GM18517 (cell line): ENCODE measurements at regions not wholly inside any gene's neighbourhood (a gene's known extent, or its start where the extent isn't known, plus 50 kb on each side); places are given as distances from the start of the nearest gene placed in this dataset.

ENCODE experiments used
- ATAC-seq: cut with Tn5 transposase; IDR thresholded peaks from one replicate; pipeline ENCODE4 v1.9.1; 2021; ENCODE audit warnings: mild to moderate bottlenecking, moderate library complexity; ENCODE audit not compliant: unreplicated experiment

DNA sequence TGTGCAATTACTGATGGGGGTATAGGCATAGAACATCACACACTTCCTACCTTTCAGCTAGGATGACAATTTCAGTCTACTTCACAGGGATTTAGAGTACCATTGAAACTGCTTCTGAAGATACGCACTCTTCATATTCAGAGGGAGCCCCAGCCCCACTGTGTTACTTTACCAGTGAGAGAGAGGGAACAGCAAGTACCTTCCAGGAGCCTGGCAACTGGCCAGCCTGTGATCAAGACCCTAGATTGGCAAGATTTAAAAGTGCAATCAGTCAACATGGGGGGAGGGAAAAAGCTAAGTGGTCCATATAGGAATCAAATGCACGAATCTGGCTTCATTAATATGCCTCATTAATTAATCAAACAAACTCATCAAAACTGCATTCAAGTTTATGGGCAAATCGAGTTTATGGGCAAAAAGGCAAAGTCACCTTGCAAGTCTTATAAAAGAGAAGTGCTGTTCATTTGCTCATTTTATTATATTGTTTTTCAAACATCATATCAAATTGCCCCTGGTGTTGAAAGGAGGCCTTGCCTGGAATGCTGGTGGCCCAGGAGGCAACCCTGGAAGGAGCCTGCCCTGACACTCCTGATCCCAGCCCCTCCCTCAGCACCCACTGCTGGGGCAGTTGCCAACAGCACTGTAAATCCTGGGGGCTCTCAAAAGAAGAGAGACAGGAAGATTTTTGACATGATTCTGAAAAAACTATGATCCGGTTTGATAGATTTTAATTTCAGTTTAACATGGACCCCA lies 184.9 kb upstream of the DPT start:
- no peak for ATAC-seq

DNA sequence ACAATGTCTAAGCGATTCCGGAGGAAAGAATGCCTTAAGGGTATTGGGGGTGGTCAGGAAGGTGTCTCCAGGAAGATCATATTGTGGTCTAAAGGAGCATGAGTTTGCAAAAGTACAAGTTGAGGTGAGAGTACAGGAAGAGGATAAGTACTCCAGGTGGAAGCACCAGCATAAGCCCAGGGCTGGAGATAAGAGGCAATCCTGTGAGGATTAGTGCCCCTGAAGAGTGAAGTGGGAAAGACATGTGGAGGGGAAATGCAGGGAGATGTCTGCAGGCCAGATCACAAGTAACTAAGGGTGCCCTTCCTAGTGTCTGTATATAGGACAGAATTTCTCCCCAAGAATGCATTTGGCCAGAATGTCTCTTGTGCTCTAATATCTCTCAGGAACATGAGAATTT lies 188.3 kb upstream of the DPT start:
- ATAC-seq = no peak

DNA sequence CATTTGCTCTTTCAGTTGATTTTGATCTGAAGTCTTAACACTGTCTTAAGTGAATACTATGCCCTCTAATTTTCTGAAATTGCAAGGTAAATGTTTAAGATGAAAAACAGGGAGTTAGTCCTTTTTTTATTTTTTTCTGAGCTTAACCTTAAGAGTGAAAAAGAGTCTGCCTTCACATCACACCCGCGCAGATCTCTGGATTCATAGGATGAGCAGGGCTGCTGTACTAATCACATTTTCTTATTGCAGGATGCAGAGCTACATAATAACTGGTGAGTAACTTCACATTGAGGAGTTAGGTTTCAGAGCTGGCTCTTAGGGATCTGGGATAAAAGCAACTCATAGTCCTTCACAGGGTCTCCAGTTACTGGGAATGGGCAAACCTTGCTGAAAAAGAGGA lies 188.7 kb upstream of the ATP1B1 start:
- no peak for ATAC-seq

DNA sequence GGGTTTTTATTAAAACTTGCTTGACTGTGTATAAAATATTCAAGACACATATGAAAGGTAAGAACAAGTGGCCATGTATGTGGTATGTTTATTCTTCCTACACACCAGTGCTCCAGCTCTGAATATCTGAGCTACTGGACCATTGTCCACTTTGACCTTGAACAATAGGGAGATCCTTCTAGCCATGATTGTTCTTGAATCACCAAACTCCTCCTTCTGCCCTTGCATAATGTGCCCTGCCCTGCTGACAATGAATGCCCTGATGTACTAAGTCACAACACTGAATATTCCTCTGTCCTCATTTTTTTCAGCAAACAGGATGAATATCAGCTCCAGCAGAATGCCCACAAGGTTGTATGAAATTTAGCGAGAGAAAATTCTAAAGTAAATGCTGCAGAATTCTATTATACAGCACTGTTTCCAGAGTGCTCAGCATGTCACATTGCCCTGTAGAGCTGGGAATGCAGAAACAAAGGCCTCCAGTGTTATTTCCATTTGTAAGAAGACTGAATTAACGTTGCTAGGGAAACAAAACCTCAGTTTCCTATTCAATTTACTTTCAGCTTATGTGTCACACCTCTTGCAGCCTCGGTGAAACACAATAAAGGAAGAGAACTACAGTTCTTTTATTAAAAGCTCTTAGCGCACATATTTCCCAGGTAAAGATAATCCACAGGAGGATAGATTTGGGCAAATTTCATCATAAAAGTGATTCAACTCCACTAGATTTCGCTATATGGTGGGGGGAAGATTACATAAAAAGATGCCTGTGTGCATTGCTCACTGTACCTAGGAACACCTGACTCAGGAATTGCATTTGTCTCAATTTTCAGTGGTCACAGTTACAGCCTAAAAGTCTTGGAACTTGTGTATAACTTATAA lies 187.4 kb upstream of the ATP1B1 start:
- no peak for ATAC-seq

DNA sequence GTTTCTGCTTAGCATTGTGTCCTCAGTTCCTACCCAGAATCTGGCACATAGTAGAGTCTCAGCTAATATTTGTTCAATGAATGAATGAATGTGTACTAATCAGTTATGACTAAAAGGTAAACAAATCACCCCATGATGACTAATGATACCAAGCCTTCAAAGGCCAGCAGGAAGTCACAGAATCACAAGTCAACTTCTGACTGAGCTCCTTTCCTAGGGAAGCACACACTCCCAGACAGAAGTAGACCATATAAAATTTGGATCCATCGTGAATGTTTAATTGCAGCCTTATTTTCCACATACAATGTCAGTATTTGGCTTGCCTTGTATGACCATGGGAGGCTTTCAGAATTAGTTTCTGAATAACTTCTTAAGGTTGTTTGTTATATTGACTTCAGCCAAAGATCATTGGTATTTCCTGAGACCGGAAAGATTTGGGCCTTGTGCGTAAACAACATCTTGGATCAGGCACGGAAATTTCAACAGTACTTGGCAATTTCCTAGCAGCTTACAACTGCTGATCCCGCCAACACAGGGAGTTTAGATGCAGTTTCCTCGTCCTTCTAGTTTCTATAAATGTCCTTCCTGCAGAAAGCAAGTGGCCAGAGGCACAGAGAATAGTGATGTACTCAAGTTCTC lies 185.9 kb upstream of the ATP1B1 start:
- no peak for ATAC-seq

DNA sequence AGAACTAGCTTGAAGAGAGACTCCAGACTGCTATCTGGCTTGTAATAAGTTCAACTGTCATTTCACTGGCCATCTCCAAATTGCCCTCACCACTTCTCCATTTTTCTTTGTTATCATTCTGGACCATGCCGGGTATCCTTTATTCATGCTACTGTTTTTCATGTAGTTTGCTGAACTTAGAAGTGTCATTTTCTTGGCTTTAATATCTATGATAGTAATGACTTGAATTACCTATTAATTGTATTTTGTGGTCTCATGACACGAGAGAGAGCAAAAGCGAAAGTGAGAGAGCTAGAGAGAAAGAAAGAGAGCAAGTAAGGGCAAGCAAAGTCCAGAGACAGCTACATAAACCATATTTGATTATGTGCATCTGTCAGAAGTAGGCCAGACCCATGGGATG lies 184.9 kb upstream of the ATP1B1 start:
- no peak for ATAC-seq

DNA sequence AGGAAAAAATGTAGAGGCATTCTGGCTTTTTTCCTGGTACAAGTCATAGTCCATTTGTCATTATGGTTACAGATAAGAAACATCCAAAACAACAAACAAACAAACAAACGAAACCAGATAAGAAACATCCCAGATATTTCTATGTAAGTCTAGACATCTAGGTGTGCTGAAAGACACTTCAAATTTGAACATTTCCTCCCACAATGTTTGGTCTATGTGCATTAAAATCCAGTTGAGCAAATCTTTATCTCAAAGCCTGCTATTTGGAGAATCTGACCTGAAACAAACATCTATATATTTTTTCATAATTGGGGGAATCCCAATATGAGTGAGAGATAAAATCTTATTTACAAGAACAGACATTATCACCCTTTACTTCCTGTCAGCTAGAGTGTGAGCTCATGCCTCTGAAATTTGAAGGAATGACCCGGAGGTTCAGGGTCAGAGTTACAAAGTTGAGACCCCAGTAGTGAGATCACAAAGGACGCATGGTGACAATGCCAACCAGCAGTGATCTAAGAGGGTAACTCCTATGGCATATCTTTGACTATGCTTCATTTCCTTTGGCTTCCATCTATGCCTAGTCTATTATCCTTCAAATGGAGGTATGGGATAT lies 182.9 kb upstream of the ATP1B1 start:
- no peak for ATAC-seq

DNA sequence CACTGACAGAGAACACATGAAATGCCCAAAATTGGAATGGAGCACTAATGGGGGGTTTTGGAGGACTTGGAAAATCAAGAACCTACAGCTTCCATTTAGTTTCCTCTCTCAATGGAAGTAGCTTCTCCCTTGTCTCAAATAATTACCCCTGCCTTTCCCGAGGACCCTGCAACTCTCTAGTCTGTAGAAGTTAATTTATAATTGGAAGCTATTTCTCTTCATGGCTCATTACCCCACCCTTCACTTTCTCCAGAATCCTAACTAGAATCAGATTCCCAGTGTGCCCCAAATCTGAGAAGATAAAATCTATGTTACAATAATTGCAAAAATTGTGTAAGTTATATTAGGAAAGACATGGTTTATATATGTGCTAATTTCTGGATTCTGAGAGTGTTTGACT lies 181.5 kb upstream of the ATP1B1 start:
- no peak for ATAC-seq

DNA sequence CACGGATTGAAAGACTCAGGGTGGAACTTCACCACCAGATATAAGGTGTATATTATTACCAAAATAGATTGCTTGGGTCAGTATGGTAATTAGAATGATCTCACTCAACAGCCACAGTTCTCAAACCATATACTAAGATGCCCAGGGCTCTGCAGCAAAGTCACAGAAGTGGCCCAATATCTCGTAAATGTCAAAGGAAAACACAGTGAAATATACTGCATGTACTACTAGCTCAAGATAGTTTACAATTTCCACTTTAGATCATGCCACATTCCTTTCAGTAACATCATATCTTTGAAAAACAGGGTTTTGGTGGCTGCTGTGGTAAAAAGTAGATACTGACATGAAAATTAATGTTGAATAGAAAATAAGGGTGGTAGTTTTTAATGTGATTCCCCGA lies 180.3 kb upstream of the ATP1B1 start:
- ATAC-seq = no peak

DNA sequence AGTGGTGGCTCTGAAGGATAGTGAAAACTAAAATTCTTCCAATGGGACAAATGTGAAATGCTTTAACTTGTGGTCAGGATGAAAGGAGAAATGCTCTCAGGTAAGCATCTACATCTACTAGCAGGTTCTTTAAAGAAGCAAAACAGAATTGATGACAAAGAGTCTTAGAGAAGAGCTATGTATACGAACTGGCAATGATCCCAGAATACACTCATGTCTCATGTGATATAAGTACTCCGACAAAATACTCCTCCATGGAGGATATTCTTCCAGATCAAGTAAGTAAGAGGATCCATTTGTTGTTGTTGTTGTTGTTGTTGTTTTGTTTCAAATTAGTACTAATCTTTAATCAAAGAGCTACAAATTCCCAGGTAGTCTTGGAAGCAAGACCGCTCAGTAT lies 174.0 kb upstream of the ATP1B1 start:
- ATAC-seq = no peak

DNA sequence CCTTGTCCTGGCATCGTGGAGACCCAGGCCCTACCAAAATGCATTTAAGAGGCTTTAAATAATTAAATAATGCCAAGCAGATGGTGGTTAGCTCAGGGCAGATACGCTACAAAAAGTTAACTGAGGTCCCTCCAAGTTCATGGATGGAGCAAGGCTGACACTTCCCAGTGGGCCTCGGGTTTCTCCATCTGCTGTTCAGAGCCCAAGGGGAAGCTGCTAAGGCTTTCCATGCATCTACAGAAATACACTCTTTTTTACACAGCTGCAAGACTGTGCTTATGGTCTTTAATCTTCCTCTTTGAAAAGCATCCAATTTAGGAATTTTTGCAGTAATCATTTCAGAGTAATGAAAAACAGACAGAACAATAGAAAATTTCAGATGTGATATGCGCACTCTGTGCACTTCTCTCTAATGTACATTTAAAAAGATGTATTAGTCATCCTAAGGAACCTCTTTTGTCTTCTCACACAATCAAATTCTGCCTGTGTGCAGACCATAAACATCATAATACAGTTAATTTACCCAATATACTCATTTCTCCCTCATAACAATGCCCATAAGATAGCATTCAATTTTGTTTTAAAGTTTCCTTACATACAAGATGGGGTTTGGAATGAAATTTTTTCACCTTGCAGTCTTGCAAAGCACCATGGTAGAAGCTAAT lies 173.2 kb upstream of the ATP1B1 start:
- no peak for ATAC-seq

DNA sequence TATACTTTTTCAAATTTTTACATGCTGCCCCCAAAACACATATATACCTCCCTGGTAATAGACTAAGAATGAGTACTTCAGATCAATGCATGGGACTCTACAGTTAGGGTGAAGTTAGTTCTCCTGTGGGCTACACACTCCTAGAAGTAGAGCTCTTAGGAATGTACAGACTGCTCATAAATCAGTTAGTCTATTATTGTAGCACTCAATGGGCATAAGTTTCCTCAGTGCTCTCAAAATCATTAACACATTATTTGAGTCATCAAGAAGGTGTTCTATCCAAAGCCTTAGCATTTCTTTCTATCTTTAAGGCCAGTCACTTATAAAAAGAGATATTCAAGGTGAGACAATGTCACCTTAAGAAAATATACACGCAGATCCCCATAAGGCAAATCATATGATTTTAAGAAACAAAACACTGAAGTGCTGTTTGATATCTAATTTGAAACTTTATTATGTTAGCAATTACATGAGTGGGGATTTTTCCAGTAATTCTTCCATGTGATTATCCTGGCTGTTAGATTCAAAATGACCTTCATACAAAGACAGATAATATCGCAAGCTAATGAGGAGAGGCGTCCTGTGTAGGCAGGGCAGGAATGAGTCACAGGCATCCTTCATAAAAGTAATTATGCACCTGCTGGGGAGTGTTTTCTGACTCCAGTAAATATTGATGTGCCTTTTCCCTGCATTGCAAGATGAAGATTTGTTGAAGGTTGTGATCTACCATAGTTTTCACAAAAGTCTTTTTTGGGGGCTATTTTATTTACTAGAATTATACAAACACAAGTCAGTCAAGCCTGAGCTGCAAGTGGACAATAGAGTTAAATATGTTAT lies 167.2 kb upstream of the ATP1B1 start:
- no peak for ATAC-seq

DNA sequence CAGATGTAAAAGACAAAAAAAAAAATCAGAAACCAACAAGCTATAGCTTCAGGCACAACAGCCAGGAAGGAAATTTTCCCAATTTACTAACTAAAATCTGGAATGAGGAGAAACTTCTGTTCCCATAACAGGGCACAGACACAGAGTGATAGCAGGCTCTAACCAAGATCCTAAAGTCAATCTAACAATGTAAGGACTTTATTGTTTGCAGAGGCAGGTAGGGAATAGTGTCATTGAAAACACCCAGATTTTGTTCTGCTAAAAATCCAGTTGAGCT lies 166.6 kb upstream of the ATP1B1 start:
- no peak for ATAC-seq

DNA sequence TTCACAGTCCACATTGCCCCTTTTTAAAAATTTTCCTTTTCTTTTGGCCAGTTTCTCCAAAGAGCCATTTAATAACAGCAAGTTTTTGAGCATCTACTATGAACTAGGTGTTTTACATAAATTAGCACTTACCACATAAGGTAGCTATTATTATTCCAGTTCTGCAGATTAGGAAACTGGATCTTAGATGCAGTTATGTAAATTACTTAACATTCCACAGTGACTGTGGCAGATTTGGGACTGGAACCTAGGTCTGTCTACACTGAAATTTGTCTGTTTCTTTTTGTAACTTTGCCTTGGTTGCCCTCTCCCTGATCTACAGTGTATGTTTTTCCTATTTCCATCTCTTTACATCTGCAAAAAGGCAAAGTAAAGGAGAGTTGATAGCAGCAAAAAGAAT lies 164.8 kb upstream of the ATP1B1 start:
- no peak for ATAC-seq

DNA sequence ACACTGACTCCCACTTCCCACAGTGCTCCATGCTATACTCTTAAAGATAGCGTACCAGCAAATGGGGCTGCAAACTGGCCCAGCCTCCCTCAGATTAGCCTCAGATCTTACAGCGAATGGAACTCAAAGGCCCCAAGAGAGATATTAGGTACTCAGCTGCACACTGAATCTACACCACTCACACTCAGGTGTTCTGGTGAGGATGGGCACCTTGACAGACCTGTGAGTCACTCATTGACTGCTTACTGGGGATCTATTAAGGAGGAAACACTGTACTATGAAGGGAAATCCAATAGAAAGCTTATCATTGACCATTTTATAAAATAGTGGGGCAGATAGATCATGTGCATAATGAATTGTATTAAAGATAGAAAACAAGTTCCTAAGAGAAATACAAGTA lies 164.3 kb upstream of the ATP1B1 start:
- ATAC-seq = no peak

DNA sequence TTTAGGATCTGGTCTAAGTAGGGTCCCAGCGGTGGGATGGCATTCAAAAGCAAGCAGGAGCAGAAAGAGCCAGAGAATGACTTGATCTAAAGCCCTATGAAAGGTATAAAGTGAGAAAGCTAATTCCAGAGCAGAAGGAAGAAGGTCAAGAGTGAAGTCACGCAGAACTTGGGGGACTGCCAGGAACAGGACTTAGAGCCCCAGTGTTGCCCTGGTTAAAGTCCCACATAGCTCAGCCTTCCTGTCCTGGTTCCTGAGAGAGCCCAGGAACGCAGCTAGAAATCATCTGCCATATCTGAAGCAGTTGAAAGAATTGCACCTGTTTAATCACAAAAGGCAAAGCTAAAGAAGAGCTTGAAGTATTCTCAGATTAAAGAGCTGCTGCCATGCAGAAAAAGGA lies 160.6 kb upstream of the ATP1B1 start:
- ATAC-seq = no peak

DNA sequence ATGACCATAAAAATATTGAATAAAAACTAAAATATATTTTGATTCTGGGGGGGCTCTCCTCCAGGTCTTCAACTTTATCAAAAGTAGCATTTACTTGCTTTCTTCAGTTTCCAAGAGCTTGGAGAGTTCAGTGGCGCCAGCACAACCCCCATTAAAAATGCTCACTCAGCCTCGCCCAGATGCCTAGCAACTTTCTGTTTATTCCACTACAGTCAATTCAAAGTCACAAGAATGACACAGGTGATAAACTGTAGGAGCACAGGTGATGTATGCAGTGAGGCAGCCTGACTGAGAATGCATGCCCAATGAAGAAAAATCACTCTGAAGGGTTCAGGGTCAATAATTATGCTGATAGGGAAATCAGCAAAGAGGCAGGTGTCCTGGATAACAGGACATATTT lies 159.4 kb upstream of the ATP1B1 start:
- no peak for ATAC-seq

DNA sequence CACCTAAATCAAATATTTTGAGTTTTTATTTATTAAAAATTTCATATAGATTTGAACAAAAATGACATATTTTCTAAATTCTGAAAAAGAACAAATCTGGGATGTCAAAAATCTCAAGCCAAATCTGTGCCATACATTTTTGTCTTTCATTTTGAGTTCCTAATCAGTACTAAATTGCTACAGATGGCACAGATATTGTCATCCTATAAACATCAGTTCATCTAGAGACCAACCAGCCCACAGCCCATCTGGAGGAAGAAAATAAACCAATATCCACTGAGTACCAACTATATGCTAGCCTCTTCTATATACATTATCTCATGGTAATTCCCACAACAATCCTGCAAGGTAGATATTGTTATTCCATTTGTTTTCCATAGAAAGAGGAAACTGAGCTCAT lies 156.8 kb upstream of the ATP1B1 start:
- ATAC-seq = no peak

DNA sequence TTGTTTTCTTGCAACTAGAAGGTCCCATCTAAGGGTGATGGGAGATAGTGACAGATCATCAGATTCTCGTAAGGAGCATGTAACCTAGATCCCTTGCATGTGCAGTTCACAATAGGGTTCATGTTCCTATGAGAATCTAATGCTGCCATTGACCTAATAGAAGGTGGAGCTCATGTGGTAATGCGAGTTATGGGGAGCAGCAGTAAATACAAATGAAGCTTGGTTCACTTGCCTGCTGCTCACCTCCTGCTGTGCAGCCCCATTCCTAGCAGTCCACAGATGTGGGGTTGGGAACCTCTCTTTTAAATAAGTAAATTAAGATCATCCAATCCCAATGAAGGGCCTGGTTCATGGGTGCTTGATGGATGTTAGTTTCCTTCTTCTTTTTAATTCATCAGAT lies 148.7 kb upstream of the ATP1B1 start:
- no peak for ATAC-seq

DNA sequence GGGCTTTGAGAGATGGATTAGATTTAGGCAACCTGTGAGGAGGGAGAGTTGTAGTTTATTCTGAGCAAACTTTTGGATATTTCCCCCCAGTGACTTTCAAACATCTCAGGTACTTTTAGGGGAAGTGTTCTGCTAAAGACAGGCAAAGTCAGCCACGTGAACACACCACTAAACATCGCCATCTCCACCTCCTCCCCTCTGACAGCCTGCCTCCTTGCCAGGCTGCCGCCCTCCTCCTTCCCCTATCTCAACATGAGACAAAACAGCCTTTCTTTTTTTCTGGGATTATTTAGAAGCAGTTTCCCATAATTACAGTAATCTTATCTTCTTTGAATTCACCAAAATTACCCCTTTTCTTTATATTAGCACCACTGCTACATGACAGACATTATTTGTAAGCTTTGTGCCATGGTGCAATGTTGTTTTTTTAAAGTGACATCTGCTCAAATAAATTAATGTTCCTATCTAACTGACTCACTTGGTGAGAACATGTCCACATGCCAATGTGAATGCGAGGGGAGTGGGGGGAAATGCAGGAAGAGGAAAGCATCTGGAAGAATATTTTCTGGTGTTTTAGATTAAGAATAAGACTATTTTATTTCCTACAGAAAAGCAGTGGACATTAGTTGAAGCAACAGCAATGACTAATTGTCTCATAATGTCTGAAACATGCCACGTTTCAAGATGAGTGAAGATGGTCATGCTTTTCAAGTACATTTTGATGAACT lies 147.8 kb upstream of the ATP1B1 start:
- ATAC-seq = no peak
